Upper lobe of right lung (tissue), 1 donor: ENCODE measurements at regions not wholly inside any gene's neighbourhood (a gene's known extent, or its start where the extent isn't known, plus 50 kb on each side); places are given as distances from the start of the nearest gene placed in this dataset.
"Not testable (repeated sequence)": the region's sequence is repeated elsewhere in the genome, so short reads cannot be mapped to it uniquely, and the experiment has no call there.

Source experiments
- ATAC-seq: fragments of 200-7000 bp; cut with Tn5 transposase; one replicate; pipeline ENCODE4 v1.9.1; 2020; ENCODE audit warnings: mild to moderate bottlenecking, moderate library complexity
- DNase-seq: peaks from one replicate; pipeline ENCODE4 v3.0.0-alpha.2; 2020
- H3K27ac ChIP-seq: fragments of 200-600 bp; one replicate; pipeline ENCODE4 v1.8.0; 2022
- H3K27me3 ChIP-seq: fragments of 200-600 bp; one replicate; pipeline ENCODE4 v1.8.0; 2022; ENCODE audit warnings: mild to moderate bottlenecking
- H3K36me3 ChIP-seq: fragments of 200-600 bp; one replicate; pipeline ENCODE4 v1.8.0; 2022
- H3K4me1 ChIP-seq: fragments of 200-600 bp; one replicate; pipeline ENCODE4 v1.8.0; 2022
- H3K4me3 ChIP-seq: fragments of 200-600 bp; one replicate; pipeline ENCODE4 v1.8.0; 2022; ENCODE audit warnings: mild to moderate bottlenecking
- H3K9me3 ChIP-seq: fragments of 200-600 bp; one replicate; pipeline ENCODE4 v1.8.0; 2022
- intact Hi-C: fragments of 100-400 bp; cut with DNase I; formaldehyde crosslinking; loops from one replicate; pipeline ENCODE4 v1.11.0; 2022
- TF ChIP-seq, protein P1 (sequence below): fragments of 200-600 bp; IDR thresholded peaks from one replicate; pipeline ENCODE4 v1.8.0; 2022; ENCODE audit warnings: antibody characterized with exemption
- donor health status: DM: no; HTN: yes; CAD: no; lungs with severe emphysema.

DNA sequence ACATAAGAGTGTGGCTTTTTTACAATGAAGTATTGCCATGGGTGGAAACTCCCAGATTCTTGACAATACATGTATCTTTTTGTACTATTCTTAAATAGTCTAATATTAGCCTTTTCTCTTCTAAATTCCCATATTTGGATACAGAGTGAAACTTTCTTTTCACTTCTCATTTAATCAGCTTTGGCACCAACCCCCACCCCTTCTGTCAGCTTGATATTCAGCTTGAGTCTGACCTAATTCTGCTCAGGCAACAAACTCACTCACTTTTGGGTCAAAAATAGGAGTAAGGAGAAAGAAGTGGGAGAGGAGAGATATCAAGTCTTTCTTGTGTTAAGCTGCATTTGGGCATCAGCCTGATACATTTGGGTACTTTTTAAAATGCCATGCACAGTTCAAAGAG is 397.5 kb downstream of the COG6 start:
- no peak for ATAC-seq
- Histone ChIP-seq H3K27me3 (no peaks in the 10 kb centered on the region), H3K27ac (no peak overlapping the region), H3K36me3 (no peaks in the 10 kb centered on the region), H3K4me1 (no peaks in the 10 kb centered on the region), H3K4me3 (no peak overlapping the region), H3K9me3 (no peaks in the 10 kb centered on the region)
- intact Hi-C loops = no loop called here
- TF ChIP-seq, protein P1, sequence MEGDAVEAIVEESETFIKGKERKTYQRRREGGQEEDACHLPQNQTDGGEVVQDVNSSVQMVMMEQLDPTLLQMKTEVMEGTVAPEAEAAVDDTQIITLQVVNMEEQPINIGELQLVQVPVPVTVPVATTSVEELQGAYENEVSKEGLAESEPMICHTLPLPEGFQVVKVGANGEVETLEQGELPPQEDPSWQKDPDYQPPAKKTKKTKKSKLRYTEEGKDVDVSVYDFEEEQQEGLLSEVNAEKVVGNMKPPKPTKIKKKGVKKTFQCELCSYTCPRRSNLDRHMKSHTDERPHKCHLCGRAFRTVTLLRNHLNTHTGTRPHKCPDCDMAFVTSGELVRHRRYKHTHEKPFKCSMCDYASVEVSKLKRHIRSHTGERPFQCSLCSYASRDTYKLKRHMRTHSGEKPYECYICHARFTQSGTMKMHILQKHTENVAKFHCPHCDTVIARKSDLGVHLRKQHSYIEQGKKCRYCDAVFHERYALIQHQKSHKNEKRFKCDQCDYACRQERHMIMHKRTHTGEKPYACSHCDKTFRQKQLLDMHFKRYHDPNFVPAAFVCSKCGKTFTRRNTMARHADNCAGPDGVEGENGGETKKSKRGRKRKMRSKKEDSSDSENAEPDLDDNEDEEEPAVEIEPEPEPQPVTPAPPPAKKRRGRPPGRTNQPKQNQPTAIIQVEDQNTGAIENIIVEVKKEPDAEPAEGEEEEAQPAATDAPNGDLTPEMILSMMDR = no peak
- no peak for DNase-seq

DNA sequence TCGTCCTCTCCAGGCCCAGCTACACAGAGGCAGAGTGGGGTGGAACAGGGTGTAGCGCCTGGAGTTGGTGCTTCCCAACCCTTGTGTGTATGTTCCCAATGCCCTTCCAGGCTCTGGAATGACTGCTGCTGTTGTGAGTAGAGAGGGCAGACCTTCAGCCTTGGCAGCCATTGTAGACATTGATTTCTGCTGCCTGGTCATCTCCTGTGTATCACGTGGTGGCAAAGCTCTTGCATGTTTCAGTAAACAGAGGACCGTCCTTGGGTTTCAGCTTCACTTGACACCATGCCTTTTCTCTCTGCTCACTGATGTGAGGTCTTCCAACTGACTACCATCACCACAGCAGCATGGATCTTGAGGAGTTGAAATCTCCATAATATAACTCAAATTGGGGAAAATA is 397.9 kb downstream of the COG6 start:
- ATAC-seq = no peak

DNA sequence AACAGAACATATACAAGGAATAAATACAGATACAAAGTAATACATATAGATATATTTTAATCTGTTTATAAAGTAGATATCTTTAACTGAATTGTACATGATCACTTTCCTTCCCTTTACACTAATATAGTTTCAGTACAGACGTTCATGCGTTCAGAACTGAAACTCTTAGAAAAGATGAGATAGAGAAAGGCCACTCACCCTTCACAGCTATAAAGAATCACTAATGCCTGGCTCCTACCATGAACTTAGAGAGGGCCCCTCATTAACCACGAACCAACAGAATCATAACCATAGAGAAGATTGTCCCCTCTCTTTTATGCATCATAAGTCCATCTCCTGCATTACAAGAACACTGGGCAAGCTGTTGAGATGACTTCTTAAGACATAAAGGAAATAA is 399.0 kb downstream of the COG6 start:
- H3K4me3 ChIP-seq, H3K4me1 ChIP-seq, H3K27ac ChIP-seq, H3K36me3 ChIP-seq, H3K27me3 ChIP-seq, intact Hi-C loops, H3K9me3 ChIP-seq, DNase-seq, ATAC-seq: not testable (repeated sequence)

More for the DNA sequence above, 397.9 kb downstream of the COG6 start:
- no peaks in the 10 kb centered on the region for H3K4me1 ChIP-seq
- TF ChIP-seq, protein P1 = no peak
- DNase-seq = no peak
- H3K27me3 ChIP-seq = no peaks in the 10 kb centered on the region
- no peak overlapping the region for H3K27ac ChIP-seq
- no peak overlapping the region for H3K4me3 ChIP-seq
- intact Hi-C loops = no loop called here
- H3K36me3 ChIP-seq = no peaks in the 10 kb centered on the region
- H3K9me3 ChIP-seq = no peaks in the 10 kb centered on the region

DNA sequence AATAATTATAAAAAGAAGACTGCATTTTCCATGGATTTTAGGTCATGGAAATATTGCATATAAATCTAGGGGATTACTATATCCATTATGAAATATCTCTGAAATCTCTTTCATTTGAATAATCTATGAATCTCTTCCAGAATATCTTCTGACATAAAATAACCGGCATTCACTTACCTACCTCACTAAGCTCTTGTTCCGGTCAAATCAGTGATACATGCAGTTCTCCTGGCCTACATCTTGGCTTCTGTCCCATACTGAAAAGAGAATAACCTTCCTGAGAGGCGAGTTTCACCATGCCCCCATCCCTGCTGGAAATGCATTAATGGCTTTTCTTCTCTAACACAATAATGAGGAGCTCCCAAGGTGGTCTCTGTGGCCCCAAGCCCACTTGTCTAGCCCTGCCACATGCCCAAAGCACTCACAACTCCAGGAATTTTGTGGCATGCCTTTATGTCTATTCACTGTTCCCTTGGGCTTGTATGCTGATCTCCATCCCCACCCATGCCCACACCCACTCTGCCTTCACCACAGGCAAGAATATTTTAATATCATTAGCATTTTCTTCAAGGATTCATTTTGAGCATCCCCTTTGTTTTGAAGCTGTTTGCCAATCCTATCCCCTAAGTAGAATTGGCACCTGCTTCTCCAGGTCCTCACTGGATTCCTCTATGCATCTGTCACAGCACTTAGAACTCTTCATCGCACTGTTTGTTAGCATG is 401.6 kb downstream of the COG6 start:
- Histone ChIP-seq H3K27ac (no peak overlapping the region), H3K9me3 (no peaks in the 10 kb centered on the region), H3K27me3 (no peaks in the 10 kb centered on the region), H3K4me3 (no peak overlapping the region), H3K4me1 (no peaks in the 10 kb centered on the region), H3K36me3 (no peaks in the 10 kb centered on the region)
- intact Hi-C loops = no loop called here
- ATAC-seq (no peak), DNase-seq (no peak)
- TF ChIP-seq, protein P1 = no peak

DNA sequence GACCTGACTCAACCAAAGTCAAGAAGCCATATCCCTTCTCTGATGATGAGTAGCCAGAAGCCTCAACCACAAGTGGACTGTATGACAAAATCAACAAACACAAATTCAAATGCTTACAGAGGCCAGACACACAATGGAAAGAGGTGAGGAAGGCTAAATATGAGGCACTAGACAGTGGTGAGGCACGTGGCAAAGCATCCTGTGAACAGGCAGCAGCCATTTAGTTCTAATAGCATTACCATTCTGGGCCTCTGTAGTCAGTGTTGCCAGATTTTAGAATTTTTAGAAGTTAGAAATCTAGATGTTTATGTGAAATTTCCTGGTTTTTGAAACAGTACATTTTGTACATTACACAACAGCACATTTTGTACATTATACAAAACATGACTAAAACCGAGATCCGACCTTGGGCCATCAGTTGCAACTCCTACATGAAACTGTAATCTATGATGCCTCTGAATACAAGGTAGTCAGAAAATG is 403.3 kb downstream of the COG6 start:
- Histone ChIP-seq H3K4me3 (no peak overlapping the region), H3K9me3 (no peaks in the 10 kb centered on the region), H3K36me3 (no peaks in the 10 kb centered on the region), H3K4me1 (no peaks in the 10 kb centered on the region), H3K27ac (no peak overlapping the region), H3K27me3 (no peaks in the 10 kb centered on the region)
- TF ChIP-seq, protein P1 = no peak
- intact Hi-C loops = no loop called here
- DNase-seq (no peak), ATAC-seq (no peak)

DNA sequence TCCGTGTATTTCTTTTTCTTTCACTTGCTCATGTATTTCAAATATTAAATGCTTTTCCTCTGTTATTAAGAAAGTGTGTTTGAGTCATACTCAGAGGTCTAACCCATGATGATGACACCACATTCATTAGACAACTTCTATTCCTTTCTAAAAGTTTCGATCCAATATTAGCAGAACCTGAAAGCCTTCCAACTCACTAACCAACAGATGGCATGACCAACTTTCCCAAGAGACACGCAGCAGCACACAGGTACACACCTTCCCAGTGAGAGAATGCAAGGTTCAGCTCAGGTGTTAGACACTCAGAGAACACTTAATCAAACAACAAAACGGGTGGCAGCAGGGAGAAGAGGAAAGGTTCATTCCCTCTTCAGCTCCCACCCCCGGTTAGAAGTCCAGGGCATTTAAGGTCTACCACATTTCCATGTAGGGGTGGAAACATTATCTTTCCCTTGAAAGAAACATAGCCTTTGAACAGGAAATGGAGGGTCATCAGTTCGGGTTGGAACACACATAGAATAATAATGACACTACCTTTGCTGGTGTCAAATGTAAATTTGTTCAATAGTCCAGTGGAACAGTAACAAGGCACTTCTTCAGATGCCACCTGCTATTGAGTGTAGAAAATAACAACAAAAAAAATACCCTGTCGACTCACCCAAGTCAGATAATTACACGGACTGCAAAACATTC is 404.2 kb downstream of the COG6 start:
- TF ChIP-seq, protein P1 = no peak
- Histone ChIP-seq H3K27me3 (no peaks in the 10 kb centered on the region), H3K4me1 (peaks cover 4% of the 10 kb centered on the region), H3K36me3 (no peaks in the 10 kb centered on the region), H3K9me3 (no peaks in the 10 kb centered on the region), H3K27ac (no peak overlapping the region), H3K4me3 (no peak overlapping the region)
- intact Hi-C loops = no loop called here
- DNase-seq (no peak), ATAC-seq (no peak)
